Nephron progenitor cell (in vitro differentiated cells): ENCODE measurements at regions not wholly inside any gene's neighbourhood (a gene's known extent, or its start where the extent isn't known, plus 50 kb on each side); places are given as distances from the start of the nearest gene placed in this dataset.
A peak's percentile ranks its signal among the peaks of the same experiment; 100 is the strongest.

Experiments
- DNase-seq: peaks from one replicate; pipeline ENCODE4 v3.0.0; 2021
- H3K27ac Mint-ChIP-seq: 2 replicates; pipeline ENCODE4 v1.8.0; 2021; ENCODE audit warnings: mild to moderate bottlenecking, moderate library complexity, mixed read lengths
- H3K27me3 Mint-ChIP-seq: 2 replicates; pipeline ENCODE4 v1.8.0; 2021; ENCODE audit warnings: mild to moderate bottlenecking, low read depth, mixed read lengths; ENCODE audit not compliant: poor library complexity
- H3K36me3 Mint-ChIP-seq: 2 replicates; pipeline ENCODE4 v1.8.0; 2021; ENCODE audit warnings: low read depth, mixed read lengths
- H3K4me1 Mint-ChIP-seq: 2 replicates; pipeline ENCODE4 v1.8.0; 2021; ENCODE audit warnings: mixed read lengths
- H3K4me3 Mint-ChIP-seq: 2 replicates; pipeline ENCODE4 v1.8.0; 2021; ENCODE audit warnings: mild to moderate bottlenecking, moderate library complexity, mixed read lengths
- H3K9me3 Mint-ChIP-seq: 2 replicates; pipeline ENCODE4 v1.8.0; 2021; ENCODE audit warnings: mild to moderate bottlenecking, moderate library complexity, mixed read lengths
- TF ChIP-seq, protein P1 (sequence below): fragments of 200-600 bp; sonication (generic); IDR thresholded peaks from 2 replicates; pipeline ENCODE4 v1.5.0; 2021; ENCODE audit warnings: antibody characterized with exemption

DNA sequence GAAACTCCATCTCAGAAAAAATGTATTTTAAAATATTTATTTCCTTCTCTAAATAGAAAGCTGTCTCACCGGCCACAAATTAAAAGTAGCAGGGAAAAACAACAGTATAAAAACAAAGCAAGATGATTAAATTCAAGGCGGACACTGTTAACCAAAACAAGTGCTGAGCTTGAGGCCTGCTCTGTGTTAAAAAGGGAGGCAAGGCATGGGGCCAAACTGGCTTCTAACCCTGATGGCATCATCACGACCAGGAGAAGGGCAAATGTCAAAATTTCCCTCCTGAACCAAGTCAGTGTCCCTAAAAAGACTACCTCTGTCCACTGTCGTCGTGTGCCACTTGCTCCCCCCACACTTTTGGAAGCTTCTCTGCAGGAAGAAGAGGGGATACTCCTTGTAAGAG is 116.1 kb downstream of the MSX2 start:
- peaks cover 23% of the 10 kb centered on the region for H3K4me1 Mint-ChIP-seq
- H3K27ac Mint-ChIP-seq, result no peak overlapping the region
- no peaks in the 10 kb centered on the region for H3K36me3 Mint-ChIP-seq
- DNase-seq, result no peak
- H3K27me3 Mint-ChIP-seq, result peaks cover 26% of the 10 kb centered on the region
- H3K9me3 Mint-ChIP-seq, result peaks cover 8% of the 10 kb centered on the region
- H3K4me3 Mint-ChIP-seq, result no peak overlapping the region
- TF ChIP-seq, protein P1, sequence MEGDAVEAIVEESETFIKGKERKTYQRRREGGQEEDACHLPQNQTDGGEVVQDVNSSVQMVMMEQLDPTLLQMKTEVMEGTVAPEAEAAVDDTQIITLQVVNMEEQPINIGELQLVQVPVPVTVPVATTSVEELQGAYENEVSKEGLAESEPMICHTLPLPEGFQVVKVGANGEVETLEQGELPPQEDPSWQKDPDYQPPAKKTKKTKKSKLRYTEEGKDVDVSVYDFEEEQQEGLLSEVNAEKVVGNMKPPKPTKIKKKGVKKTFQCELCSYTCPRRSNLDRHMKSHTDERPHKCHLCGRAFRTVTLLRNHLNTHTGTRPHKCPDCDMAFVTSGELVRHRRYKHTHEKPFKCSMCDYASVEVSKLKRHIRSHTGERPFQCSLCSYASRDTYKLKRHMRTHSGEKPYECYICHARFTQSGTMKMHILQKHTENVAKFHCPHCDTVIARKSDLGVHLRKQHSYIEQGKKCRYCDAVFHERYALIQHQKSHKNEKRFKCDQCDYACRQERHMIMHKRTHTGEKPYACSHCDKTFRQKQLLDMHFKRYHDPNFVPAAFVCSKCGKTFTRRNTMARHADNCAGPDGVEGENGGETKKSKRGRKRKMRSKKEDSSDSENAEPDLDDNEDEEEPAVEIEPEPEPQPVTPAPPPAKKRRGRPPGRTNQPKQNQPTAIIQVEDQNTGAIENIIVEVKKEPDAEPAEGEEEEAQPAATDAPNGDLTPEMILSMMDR, result no peak

DNA sequence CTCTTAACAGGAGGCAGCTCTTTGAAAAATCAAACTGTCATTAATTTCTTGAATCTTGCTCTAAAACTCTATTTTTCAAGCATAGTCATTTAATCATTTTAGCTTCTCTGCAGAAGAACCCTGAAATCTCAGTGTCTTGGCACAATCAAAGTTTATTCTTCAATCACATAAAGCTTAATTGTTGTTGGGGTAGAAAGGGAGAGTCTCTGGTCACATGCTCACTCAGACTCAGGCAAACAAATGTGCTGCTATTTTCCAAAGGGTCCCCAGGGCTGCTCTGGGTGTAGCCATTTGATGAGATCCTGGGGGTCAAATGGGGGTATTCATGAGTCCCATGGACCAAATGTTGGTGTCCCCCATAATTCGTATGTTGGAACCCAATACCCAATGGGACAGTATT is 114.8 kb downstream of the MSX2 start:
- no peaks in the 10 kb centered on the region for H3K36me3 Mint-ChIP-seq
- H3K4me1 Mint-ChIP-seq, result peaks cover 13% of the 10 kb centered on the region
- no peak overlapping the region for H3K27ac Mint-ChIP-seq
- TF ChIP-seq, protein P1, result no peak
- H3K27me3 Mint-ChIP-seq, result peaks cover 22% of the 10 kb centered on the region
- no peak for DNase-seq
- no peak overlapping the region for H3K4me3 Mint-ChIP-seq
- peaks cover 8% of the 10 kb centered on the region for H3K9me3 Mint-ChIP-seq

DNA sequence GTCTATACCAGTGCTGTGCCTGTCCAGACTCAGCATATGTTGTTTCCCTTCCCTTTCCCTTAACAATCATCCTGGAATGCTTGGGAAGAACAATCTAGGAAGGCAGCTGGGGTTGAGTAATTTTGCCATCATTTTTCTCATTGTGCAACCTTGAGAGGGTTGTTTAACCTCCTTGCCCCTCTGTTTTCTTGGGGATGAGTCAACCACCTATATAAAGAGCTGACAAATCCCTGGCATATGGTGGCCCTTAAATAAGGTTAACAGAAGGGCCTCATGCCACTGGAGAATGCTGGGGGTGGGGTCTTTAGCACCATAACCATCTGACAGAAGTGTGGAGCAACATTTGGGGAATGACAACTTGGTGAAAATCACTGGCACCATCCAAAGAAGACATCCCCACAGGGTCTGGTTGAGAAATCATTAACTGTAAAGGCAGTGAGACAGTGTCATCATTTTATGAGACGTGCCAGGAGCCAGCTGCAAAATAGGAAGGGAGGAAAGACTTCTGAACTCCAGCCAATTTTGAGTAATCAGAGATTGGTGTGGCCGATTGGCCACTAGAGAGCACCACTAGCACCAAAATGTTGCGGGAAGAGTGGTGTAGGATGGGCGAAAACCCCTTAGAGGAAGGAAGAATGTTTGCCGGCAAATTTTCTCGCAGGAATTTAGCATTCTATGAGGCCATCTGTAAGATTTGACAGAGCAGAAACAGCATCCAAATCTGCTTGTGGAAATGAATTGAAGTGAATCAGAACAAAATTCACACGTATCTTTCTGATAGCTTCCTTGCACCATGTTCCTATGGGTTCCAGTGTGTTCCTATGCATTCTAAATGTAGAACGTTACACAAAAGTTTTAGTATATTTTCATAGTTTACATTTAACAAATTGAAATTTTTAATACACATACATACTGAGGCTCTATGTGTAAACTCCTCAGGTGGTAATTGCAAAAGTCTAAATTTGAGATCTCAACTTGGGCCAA is 113.8 kb downstream of the MSX2 start:
- no peak for DNase-seq
- Mint-ChIP-seq H3K4me3 (no peak overlapping the region), H3K4me1 (peaks cover 10% of the 10 kb centered on the region), H3K36me3 (no peaks in the 10 kb centered on the region), H3K27me3 (peaks cover 19% of the 10 kb centered on the region), H3K9me3 (peaks cover 8% of the 10 kb centered on the region), H3K27ac (no peak overlapping the region)
- TF ChIP-seq, protein P1, result peak; percentile 32

DNA sequence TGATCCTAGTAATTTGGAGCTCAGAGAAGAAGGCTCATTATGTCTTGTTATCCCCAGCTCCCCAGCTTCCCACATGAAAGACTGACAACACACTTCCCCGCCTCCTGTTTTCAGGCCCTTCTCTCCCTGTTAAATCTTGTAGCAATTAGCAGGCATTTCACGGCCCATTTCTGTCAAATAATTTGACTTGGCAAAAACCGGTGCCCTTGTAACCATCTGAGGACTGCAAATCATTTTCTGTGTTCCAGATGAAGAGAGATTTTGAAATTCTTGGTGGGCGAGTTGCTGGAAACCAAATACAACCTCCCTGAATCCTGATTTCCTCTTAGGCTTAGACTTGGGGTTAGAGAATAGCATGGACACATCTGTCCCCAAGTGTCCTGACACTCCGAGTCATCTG is 109.7 kb downstream of the MSX2 start:
- H3K27me3 Mint-ChIP-seq, result peaks cover 23% of the 10 kb centered on the region

DNA sequence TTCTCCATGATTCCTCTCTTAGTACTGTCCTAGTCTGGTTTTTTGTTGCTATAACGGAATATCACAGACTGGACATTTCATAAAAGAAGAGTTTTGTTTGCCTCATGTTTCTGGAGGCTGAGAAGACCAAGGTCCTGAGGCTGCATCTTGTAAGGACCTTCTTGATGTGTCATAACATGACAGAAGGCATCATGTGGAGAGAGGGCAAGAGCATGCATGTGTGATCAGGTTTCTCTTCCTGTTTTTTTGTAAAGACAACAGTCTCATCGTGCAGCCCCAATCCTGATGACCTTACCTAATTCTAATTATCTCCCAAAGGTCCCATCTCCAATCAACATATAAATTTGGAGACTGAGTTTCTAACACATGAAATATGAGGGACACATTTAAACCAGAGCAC is 108.4 kb downstream of the MSX2 start:
- TF ChIP-seq, protein P1, result no peak
- no peak for DNase-seq
- peaks cover 6% of the 10 kb centered on the region for H3K4me1 Mint-ChIP-seq
- no peak overlapping the region for H3K27ac Mint-ChIP-seq
- no peak overlapping the region for H3K4me3 Mint-ChIP-seq
- H3K27me3 Mint-ChIP-seq, result peaks cover 19% of the 10 kb centered on the region
- H3K9me3 Mint-ChIP-seq, result peaks cover 8% of the 10 kb centered on the region
- no peaks in the 10 kb centered on the region for H3K36me3 Mint-ChIP-seq

More for the DNA sequence above, 109.7 kb downstream of the MSX2 start:
- no peak overlapping the region for H3K4me3 Mint-ChIP-seq
- peaks cover 8% of the 10 kb centered on the region for H3K9me3 Mint-ChIP-seq
- no peak overlapping the region for H3K27ac Mint-ChIP-seq
- no peak for DNase-seq
- H3K4me1 Mint-ChIP-seq, result peaks cover 6% of the 10 kb centered on the region
- no peaks in the 10 kb centered on the region for H3K36me3 Mint-ChIP-seq
- TF ChIP-seq, protein P1, result no peak
